ENCODE measurements at regions not wholly inside any gene's neighbourhood (a gene's known extent, or its start where the extent isn't known, plus 50 kb on each side); places are given as distances from the start of the nearest gene placed in this dataset.

- Histone ChIP-seq H3K9me3 (no peaks in the 10 kb centered on the region), H3K4me1 (no peaks in the 10 kb centered on the region), H3K36me3 (replicated peaks in 1 of 2; ENCODE audit: insufficient read depth in 1 of 2, low read depth in 2 of 2) (no peaks in the 10 kb centered on the region), H3K27ac (no peak overlapping the region), H3K4me3 (no peak overlapping the region), H3K27me3 (no peaks in the 10 kb centered on the region)
- TF ChIP-seq CTCF (IDR thresholded peaks at IDR 0.05) (no peak), POLR2A (IDR thresholded peaks at IDR 0.05) (no peak)
- intact Hi-C loops (cut with DNase I), result no loop called here
- no peak for DNase-seq
- ATAC-seq, result no peak
- WGBS, 2 donors, result 28 to 61% methylated on average over 1 of the region's 1 CpG
These were observed 1716.4 kb downstream of the BRINP3 start for GRCh38 chr1:188761226-188761625.

- Histone ChIP-seq H3K4me1 (no peaks in the 10 kb centered on the region), H3K9me3 (no peaks in the 10 kb centered on the region), H3K27ac (no peak overlapping the region), H3K27me3 (no peaks in the 10 kb centered on the region), H3K36me3 (replicated peaks in 1 of 2; ENCODE audit: insufficient read depth in 1 of 2, low read depth in 2 of 2) (no peaks in the 10 kb centered on the region), H3K4me3 (no peak overlapping the region)
- no peak for ATAC-seq
- TF ChIP-seq CTCF (IDR thresholded peaks at IDR 0.05) (no peak), POLR2A (IDR thresholded peaks at IDR 0.05) (no peak)
- WGBS, 2 donors, result 50 to 59% methylated on average over 2 of the region's 2 CpGs
- intact Hi-C loops (cut with DNase I), result no loop called here
- DNase-seq, result no peak
These were observed 1715.4 kb downstream of the BRINP3 start for GRCh38 chr1:188762166-188762743.

GRCh38 chr1:188763541-188763940, 1714.1 kb downstream of the BRINP3 start:
- ATAC-seq (no peak), DNase-seq (no peak)
- Histone ChIP-seq H3K9me3 (no peaks in the 10 kb centered on the region), H3K27me3 (no peaks in the 10 kb centered on the region), H3K4me1 (no peaks in the 10 kb centered on the region), H3K27ac (no peak overlapping the region), H3K4me3 (no peak overlapping the region), H3K36me3 (replicated peaks in 1 of 2; ENCODE audit: insufficient read depth in 1 of 2, low read depth in 2 of 2) (no peaks in the 10 kb centered on the region)
- no peak for TF ChIP-seq CTCF (IDR thresholded peaks at IDR 0.05)
- TF ChIP-seq POLR2A (IDR thresholded peaks at IDR 0.05), result no peak
- WGBS, 2 donors, result 58 to 67% methylated on average over 3 of the region's 3 CpGs
- intact Hi-C loops (cut with DNase I), result no loop called here

GRCh38 chr1:188769181-188769580, 1708.5 kb downstream of the BRINP3 start:
- no peaks in the 10 kb centered on the region for H3K4me1 ChIP-seq
- H3K27ac ChIP-seq, result no peak overlapping the region
- H3K27me3 ChIP-seq, result no peaks in the 10 kb centered on the region
- H3K36me3 ChIP-seq (replicated peaks in 1 of 2; ENCODE audit: insufficient read depth in 1 of 2, low read depth in 2 of 2), result no peaks in the 10 kb centered on the region
- DNase-seq, result no peak
- no peak for ATAC-seq
- no peak overlapping the region for H3K4me3 ChIP-seq
- TF ChIP-seq CTCF (IDR thresholded peaks at IDR 0.05) (no peak), POLR2A (IDR thresholded peaks at IDR 0.05) (no peak)
- H3K9me3 ChIP-seq, result no peaks in the 10 kb centered on the region
- 72 to 78% methylated on average over 8 to 11 of the region's 11 CpGs for WGBS, 2 donors
- intact Hi-C loops (cut with DNase I), result no loop called here

GRCh38 chr1:188769936-188770335, 1707.7 kb downstream of the BRINP3 start:
- no peak for TF ChIP-seq POLR2A (IDR thresholded peaks at IDR 0.05)
- TF ChIP-seq CTCF (IDR thresholded peaks at IDR 0.05), result no peak
- ATAC-seq, result no peak
- Histone ChIP-seq H3K9me3 (no peaks in the 10 kb centered on the region), H3K36me3 (replicated peaks in 1 of 2; ENCODE audit: insufficient read depth in 1 of 2, low read depth in 2 of 2) (no peaks in the 10 kb centered on the region), H3K27ac (no peak overlapping the region), H3K27me3 (no peaks in the 10 kb centered on the region), H3K4me1 (no peaks in the 10 kb centered on the region), H3K4me3 (no peak overlapping the region)
- DNase-seq, result no peak
- intact Hi-C loops (cut with DNase I), result no loop called here
- 61 to 68% methylated on average over 1 of the region's 1 CpG for WGBS, 2 donors

Data from body of pancreas (tissue), 4 donors.